ENCODE measurements at regions not wholly inside any gene's neighbourhood (a gene's known extent, or its start where the extent isn't known, plus 50 kb on each side); places are given as distances from the start of the nearest gene placed in this dataset.
"Not testable (repeated sequence)": the region's sequence is repeated elsewhere in the genome, so short reads cannot be mapped to it uniquely, and the experiment has no call there.

DNA sequence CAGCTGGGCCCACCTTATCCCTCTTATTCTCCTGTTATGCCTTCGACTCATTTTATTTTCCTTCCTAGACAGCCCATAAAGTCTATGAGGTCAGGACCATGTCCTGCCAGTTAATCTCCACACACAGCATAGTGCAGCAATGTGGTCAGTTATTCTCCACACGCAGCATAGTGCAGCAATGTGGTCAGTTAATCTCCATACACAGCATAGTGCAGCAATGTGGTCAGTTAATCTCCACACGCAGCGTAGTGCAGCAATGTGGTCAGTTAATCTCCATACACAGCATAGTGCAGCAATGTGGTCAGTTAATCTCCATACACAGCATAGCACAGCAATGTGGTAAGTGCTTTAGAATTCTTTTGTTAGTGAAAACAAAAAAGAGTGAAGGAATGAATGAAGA, 77.8 kb downstream of the TEX36 start:
- WGBS, 10 experiments, result 0 to 100% (median 53%) methylated on average over 1 to 4 of the region's 4 CpGs; no CpG with 5 or more reads in 4 of the 10 experiments
- H3K27ac ChIP-seq, result no peak overlapping the region
- H3K4me3 ChIP-seq, result no peak overlapping the region
- peak in 2 of 8 experiments; percentile 22 to 52 for ATAC-seq (replicated peaks in 6 of 8)
- peaks cover 9 to 10% of the 10 kb centered on the region in 2 donors for H3K4me1 ChIP-seq (replicated peaks in 1 of 2)
- in situ Hi-C loops (cut with MboI; ENCODE audit: low pct_unique_long_range_greater_than_20kb in 2 of 9, low sequenced_read_pairs in 9 of 9, unreplicated experiment in 9 of 9), result no loop called here

DNA sequence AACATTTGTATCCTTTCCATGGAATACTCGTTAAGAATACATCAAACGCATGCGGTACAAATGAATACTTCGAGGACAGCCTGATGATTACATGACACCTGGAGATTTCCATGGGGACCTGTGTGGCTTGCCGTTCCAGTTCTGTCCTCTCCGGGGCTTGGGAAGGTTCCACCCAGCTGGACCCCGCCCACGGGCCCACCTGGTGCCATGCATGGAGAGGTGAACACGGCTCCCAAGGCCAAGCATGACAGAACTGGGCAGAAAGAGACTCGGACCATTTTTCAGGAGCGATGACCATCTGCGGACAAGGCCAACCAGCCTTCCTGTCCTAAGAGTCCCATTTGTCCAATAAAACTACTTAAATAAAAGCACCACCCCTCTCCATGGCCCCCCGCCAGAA, 80.1 kb downstream of the TEX36 start:
- 48 to 94% (median 81%) methylated on average over 2 to 9 of the region's 13 CpGs; no CpG with 5 or more reads in 4 of the 10 experiments for WGBS, 10 experiments
- no peak for ATAC-seq (replicated peaks in 6 of 8)
- in situ Hi-C loops (cut with MboI; ENCODE audit: low pct_unique_long_range_greater_than_20kb in 2 of 9, low sequenced_read_pairs in 9 of 9, unreplicated experiment in 9 of 9), result no loop called here
- Histone ChIP-seq H3K4me3 (no peak overlapping the region), H3K27ac (no peak overlapping the region), H3K4me1 (replicated peaks in 1 of 2) (peaks cover 9 to 10% of the 10 kb centered on the region in 2 donors)

DNA sequence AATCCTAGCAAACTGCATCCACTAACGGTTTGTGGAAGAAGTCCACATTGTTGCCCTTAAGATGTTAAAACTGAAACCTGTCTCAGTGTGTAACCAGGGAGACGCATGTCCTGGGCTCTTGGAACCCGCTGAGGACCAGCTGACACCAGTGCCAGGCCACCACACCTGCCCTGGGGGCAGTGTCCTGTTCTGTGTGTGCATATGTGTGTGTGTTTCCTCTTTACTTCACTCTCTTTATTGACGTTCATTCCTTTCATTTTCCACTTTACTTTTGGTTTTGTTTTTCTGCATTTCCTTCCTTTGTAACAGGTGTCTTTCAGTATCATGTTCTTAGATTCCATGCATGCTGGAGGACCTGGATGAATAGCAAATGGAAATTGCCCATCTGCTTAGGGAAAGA, 83.8 kb downstream of the TEX36 start:
- in situ Hi-C loops (cut with MboI; ENCODE audit: low pct_unique_long_range_greater_than_20kb in 2 of 9, low sequenced_read_pairs in 9 of 9, unreplicated experiment in 9 of 9), result no loop called here
- Histone ChIP-seq H3K27ac (no peak overlapping the region), H3K4me1 (replicated peaks in 1 of 2) (no peaks in the 10 kb centered on the region), H3K4me3 (no peak overlapping the region)
- 4 to 89% (median 62%) methylated on average over 1 to 4 of the region's 4 CpGs for WGBS, 10 experiments
- no peak for ATAC-seq (replicated peaks in 6 of 8)

DNA sequence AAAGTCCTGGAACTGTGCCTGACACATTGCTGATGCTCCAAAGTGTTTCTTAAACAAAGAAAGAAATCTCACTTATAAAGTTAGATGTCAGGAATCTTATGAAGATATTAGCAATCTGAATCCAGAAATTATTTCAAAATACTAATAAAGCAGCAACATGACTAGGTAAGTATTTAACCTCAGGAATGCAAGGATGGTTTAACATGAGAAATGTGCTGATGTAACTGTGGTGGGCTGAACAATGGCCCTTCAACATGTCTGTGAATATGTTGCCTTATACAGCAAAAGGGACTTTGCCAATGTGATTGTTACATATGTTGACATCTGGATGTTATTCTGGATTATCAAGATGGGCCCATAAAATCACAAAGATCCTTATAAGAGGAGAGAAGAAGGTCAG, 87.1 kb downstream of the TEX36 start:
- in situ Hi-C loops (cut with MboI; ENCODE audit: low pct_unique_long_range_greater_than_20kb in 2 of 9, low sequenced_read_pairs in 9 of 9, unreplicated experiment in 9 of 9), result no loop called here
- no peak overlapping the region for H3K4me3 ChIP-seq
- H3K4me1 ChIP-seq (replicated peaks in 1 of 2), result no peaks in the 10 kb centered on the region
- no peak overlapping the region for H3K27ac ChIP-seq
- no peak for ATAC-seq (replicated peaks in 6 of 8)

DNA sequence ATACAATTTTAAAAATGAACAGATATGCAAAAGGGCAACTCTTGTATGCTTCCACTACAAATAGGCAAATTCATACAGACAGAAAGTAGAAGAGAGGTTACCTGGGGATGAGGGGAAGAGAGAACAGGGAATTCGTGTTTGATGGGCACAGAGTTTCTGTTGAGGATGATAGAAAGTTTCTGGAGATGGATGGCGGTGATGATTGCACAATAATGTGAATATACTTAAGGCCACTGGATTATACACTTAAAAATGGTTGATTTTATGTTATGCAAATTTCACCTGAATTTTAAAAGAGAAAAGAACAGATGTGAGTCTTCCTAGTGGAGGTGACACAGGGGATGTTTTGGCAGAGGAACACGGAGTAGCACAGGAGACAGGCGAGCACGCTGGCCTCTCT, 89.3 kb downstream of the TEX36 start:
- 7 to 87% (median 76%) methylated on average over 1 to 5 of the region's 5 CpGs; no CpG with 5 or more reads in 2 of the 10 experiments for WGBS, 10 experiments
- in situ Hi-C loops (cut with MboI; ENCODE audit: low pct_unique_long_range_greater_than_20kb in 2 of 9, low sequenced_read_pairs in 9 of 9, unreplicated experiment in 9 of 9), result no loop called here
- no peak for ATAC-seq (replicated peaks in 6 of 8)
- Histone ChIP-seq H3K4me3 (no peak overlapping the region), H3K4me1 (replicated peaks in 1 of 2) (no peaks in the 10 kb centered on the region), H3K27ac (no peak overlapping the region)

DNA sequence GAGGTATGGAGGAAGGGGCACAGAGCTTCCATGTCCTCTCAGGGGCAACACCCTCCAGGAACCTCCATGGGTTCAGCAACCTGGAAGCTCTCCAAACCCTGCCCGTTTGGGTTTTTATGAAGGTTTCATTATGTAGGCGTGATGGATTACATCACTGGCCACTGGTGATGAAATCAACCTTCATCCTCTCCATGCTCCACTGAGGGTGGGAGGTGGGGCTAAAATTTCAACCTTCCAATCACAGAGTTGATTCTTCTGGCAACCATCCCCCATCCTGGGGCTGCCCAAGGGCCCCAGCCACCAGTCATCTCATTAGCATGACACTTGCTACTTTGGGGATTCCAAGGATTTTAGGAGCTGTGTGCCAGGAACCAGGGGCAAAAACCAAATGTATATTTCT, 90.1 kb downstream of the TEX36 start:
- WGBS, 10 experiments, result 28 to 100% (median 60%) methylated on average over 1 to 2 of the region's 2 CpGs; no CpG with 5 or more reads in 6 of the 10 experiments
- Histone ChIP-seq H3K4me1 (replicated peaks in 1 of 2) (no peaks in the 10 kb centered on the region), H3K4me3 (no peak overlapping the region), H3K27ac (no peak overlapping the region)
- ATAC-seq (replicated peaks in 6 of 8), result peak in 2 of 8 experiments; percentile 48 to 55
- in situ Hi-C loops (cut with MboI; ENCODE audit: low pct_unique_long_range_greater_than_20kb in 2 of 9, low sequenced_read_pairs in 9 of 9, unreplicated experiment in 9 of 9), result no loop called here

DNA sequence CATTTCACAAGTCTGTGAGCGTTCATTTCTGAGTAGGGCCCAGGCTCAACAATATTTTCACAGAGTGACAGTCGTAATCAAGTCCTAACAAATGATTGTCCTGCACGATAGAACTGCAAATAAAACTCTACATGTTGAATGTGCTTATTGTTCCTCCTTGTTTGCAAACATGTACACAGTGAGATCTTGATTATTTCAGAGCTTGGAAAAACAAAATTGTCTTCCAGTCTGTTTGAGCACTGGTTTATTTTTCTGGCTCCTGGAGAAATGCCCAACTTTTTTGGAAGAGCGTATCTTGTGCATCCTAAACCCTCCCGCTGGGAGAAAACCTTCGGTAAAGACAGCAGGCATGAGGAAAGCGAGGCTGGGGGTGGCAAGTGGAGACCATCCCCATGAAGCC, 91.1 kb downstream of the TEX36 start:
- 21 to 89% (median 70%) methylated on average over 2 to 7 of the region's 7 CpGs; no CpG with 5 or more reads in 1 of the 10 experiments for WGBS, 10 experiments

GRCh38 chr10:125588738-125589137, 94.2 kb downstream of the TEX36 start:
- H3K4me3 ChIP-seq; in situ Hi-C loops (cut with MboI; ENCODE audit: low pct_unique_long_range_greater_than_20kb in 2 of 9, low sequenced_read_pairs in 9 of 9, unreplicated experiment in 9 of 9); H3K4me1 ChIP-seq (replicated peaks in 1 of 2); H3K27ac ChIP-seq; ATAC-seq (replicated peaks in 6 of 8): not testable (repeated sequence)
- 0 to 80% (median 38%) methylated on average over 1 to 5 of the region's 8 CpGs; no CpG with 5 or more reads in 4 of the 10 experiments for WGBS, 10 experiments

More for the DNA sequence above, 91.1 kb downstream of the TEX36 start:
- in situ Hi-C loops (cut with MboI; ENCODE audit: low pct_unique_long_range_greater_than_20kb in 2 of 9, low sequenced_read_pairs in 9 of 9, unreplicated experiment in 9 of 9), result no loop called here
- no peak overlapping the region for H3K27ac ChIP-seq
- no peak overlapping the region for H3K4me3 ChIP-seq
- ATAC-seq (replicated peaks in 6 of 8), result no peak
- H3K4me1 ChIP-seq (replicated peaks in 1 of 2), result no peaks in the 10 kb centered on the region

GRCh38 chr10:125584954-125585353, 98.0 kb downstream of the TEX36 start:
- H3K27ac ChIP-seq, result no peak overlapping the region
- no peaks in the 10 kb centered on the region for H3K4me1 ChIP-seq (replicated peaks in 1 of 2)
- H3K4me3 ChIP-seq, result no peak overlapping the region
- ATAC-seq (replicated peaks in 6 of 8), result peak in 1 of 8 experiments; percentile 29
- in situ Hi-C loops (cut with MboI; ENCODE audit: low pct_unique_long_range_greater_than_20kb in 2 of 9, low sequenced_read_pairs in 9 of 9, unreplicated experiment in 9 of 9), result no loop called here
- 0 to 93% (median 58%) methylated on average over 1 to 4 of the region's 4 CpGs for WGBS, 10 experiments

DNA sequence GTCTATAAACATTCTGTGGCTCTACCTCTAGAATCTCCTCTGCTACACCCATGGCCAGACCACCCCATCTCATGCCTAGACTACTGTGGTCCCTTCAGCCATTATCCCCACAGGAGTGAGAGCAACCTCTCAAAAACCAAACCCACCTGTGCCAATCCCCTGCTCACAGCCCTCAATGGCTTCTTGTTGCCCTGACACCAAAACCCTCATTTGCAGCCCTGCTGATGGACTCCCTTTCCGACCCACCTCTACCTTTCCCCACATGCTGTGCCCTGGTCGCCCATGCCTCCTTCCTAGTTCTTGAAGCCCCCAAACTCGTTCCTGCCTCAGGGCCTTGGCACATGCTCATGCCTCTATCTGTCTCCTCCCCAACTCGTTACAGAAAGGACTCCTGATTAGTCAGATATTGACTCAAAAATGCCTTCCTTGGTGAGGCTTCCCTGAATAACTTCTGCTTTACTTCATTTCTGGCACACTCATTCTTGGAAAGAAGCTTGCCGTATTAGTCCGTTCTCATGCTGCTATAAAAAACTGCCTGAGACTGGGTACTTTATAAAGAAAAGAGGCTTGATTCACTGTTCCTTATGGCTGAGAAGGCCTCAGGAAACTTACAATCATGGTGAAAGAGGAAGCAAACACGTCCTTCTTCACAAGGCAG, 104.2 kb downstream of the TEX36 start:
- no peak overlapping the region for H3K4me3 ChIP-seq
- ATAC-seq (replicated peaks in 6 of 8), result no peak
- WGBS, 10 experiments, result 6 to 79% (median 67%) methylated on average over 3 to 7 of the region's 7 CpGs; no CpG with 5 or more reads in 2 of the 10 experiments
- in situ Hi-C loops (cut with MboI; ENCODE audit: low pct_unique_long_range_greater_than_20kb in 2 of 9, low sequenced_read_pairs in 9 of 9, unreplicated experiment in 9 of 9), result no loop called here
- no peak overlapping the region for H3K27ac ChIP-seq
- H3K4me1 ChIP-seq (replicated peaks in 1 of 2), result no peaks in the 10 kb centered on the region

DNA sequence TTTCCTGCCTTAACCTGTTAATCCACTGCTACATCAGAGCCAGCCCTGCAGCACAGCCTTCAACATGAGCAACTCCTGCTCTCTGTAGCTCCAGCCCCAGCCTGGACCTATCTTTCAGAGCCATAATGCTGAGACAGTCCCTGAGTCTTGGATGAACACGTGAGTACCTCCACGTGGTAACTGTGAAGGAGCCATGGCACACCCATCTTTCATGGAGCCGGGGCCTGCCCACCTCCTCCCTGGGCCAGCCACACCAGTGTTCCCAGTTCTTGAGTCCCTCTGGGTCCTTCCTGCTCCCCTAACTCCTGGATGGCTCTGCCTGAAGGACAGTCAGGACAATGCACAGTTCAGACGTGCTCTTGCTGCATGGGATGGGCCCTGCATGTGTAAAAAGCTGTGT, 107.1 kb downstream of the TEX36 start:
- no peak overlapping the region for H3K4me3 ChIP-seq
- H3K27ac ChIP-seq, result no peak overlapping the region
- 0 to 63% (median 17%) methylated on average over 1 to 3 of the region's 4 CpGs; no CpG with 5 or more reads in 5 of the 10 experiments for WGBS, 10 experiments
- in situ Hi-C loops (cut with MboI; ENCODE audit: low pct_unique_long_range_greater_than_20kb in 2 of 9, low sequenced_read_pairs in 9 of 9, unreplicated experiment in 9 of 9), result no loop called here
- H3K4me1 ChIP-seq (replicated peaks in 1 of 2), result no peaks in the 10 kb centered on the region
- no peak for ATAC-seq (replicated peaks in 6 of 8)

- no peak overlapping the region for H3K27ac ChIP-seq
- ATAC-seq (replicated peaks in 6 of 8), result no peak
- no peak overlapping the region for H3K4me3 ChIP-seq
- in situ Hi-C loops (cut with MboI; ENCODE audit: low pct_unique_long_range_greater_than_20kb in 2 of 9, low sequenced_read_pairs in 9 of 9, unreplicated experiment in 9 of 9), result no loop called here
- no peaks in the 10 kb centered on the region for H3K4me1 ChIP-seq (replicated peaks in 1 of 2)
- 20 to 100% (median 85%) methylated on average over 1 to 4 of the region's 4 CpGs; no CpG with 5 or more reads in 4 of the 10 experiments for WGBS, 10 experiments
Measured at GRCh38 chr10:125568156-125568555, 114.8 kb downstream of the TEX36 start.

DNA sequence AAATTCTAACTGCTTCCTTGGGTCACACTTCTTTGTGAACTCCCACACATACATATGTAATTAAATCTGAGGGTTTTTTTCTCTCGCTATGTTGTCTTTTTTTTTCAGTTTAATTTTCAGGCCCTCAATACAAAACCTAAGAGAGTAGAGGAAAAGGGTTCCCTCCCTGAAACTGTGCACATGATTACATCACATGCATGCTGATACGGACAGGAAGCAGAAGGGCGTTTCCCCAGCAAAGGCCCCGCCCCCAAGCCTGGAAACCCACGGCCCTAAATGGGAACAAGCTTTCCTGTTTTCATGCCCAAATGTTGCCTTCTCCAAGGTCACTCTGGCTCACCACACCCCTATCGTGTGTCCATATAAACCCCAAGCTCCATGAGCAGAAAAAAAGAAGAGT, 115.4 kb downstream of the TEX36 start:
- ATAC-seq (replicated peaks in 6 of 8), result no peak
- Histone ChIP-seq H3K4me3 (no peak overlapping the region), H3K27ac (no peak overlapping the region), H3K4me1 (replicated peaks in 1 of 2) (no peaks in the 10 kb centered on the region)
- 0 to 94% (median 63%) methylated on average over 1 to 5 of the region's 6 CpGs; no CpG with 5 or more reads in 1 of the 10 experiments for WGBS, 10 experiments
- in situ Hi-C loops (cut with MboI; ENCODE audit: low pct_unique_long_range_greater_than_20kb in 2 of 9, low sequenced_read_pairs in 9 of 9, unreplicated experiment in 9 of 9), result no loop called here

DNA sequence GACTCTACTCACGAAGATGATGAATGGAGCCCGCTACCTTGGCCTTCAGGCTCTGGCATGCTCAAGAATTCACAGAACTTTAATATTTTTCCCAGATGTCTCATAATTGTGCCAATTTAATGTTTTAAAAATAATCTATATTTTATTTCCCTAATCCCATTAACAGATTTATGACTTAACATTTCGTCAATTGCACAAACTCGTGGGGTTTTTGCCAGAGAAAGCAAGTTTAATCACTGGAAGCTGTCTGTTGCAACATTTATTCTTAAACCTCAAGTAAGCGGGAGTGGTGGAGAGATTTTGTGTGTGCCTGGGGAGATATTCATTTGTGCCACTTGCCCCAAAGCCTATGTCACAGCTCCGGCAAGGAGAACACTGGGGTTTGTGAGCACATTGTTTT, 117.9 kb downstream of the TEX36 start:
- ATAC-seq (replicated peaks in 6 of 8), result no peak
- 5 to 91% (median 74%) methylated on average over 1 to 6 of the region's 6 CpGs for WGBS, 10 experiments
- Histone ChIP-seq H3K4me3 (no peak overlapping the region), H3K4me1 (replicated peaks in 1 of 2) (no peaks in the 10 kb centered on the region), H3K27ac (no peak overlapping the region)
- in situ Hi-C loops (cut with MboI; ENCODE audit: low pct_unique_long_range_greater_than_20kb in 2 of 9, low sequenced_read_pairs in 9 of 9, unreplicated experiment in 9 of 9), result no loop called here
